WERI-Rb-1 (cell line): ENCODE measurements at regions not wholly inside any gene's neighbourhood (a gene's known extent, or its start where the extent isn't known, plus 50 kb on each side); places are given as distances from the start of the nearest gene placed in this dataset.

Experiments
- DNase-seq: peaks from one replicate; pipeline ENCODE4 v3.0.0-alpha.2; 2020
- H3K27ac ChIP-seq: fragments of 250-450 bp; sonication (Bioruptor Pico); 2 replicates; pipeline ENCODE4 v1.5.1; 2020; ENCODE audit warnings: mild to moderate bottlenecking, moderate library complexity
- H3K27me3 ChIP-seq: fragments of 250-450 bp; sonication (Bioruptor Pico); 2 replicates; pipeline ENCODE4 v1.5.1; 2021; ENCODE audit warnings: mild to moderate bottlenecking, low read depth, moderate library complexity; ENCODE audit not compliant: insufficient read depth, severe bottlenecking
- H3K36me3 ChIP-seq: fragments of 250-450 bp; sonication (Bioruptor Pico); 2 replicates; pipeline ENCODE4 v1.5.1; 2020; ENCODE audit warnings: mild to moderate bottlenecking, moderate library complexity
- H3K4me3 ChIP-seq: 2 replicates; pipeline ENCODE4 v1.5.1; 2011; ENCODE audit warnings: low read depth, mild to moderate bottlenecking, control low read depth, low read length
- H3K9me3 ChIP-seq: fragments of 250-450 bp; sonication (Bioruptor Pico); 2 replicates; pipeline ENCODE4 v1.5.1; 2021; ENCODE audit warnings: mild to moderate bottlenecking, moderate library complexity; ENCODE audit not compliant: severe bottlenecking
- CTCF ChIP-seq: IDR thresholded peaks from 2 replicates; pipeline ENCODE4 v1.5.1; 2011; ENCODE audit warnings: low read depth, mild to moderate bottlenecking, control low read depth, inconsistent platforms, low read length

- DNase-seq: no peak
- TF ChIP-seq CTCF: no peak
- Histone ChIP-seq H3K27ac (no peak overlapping the region), H3K36me3 (no peaks in the 10 kb centered on the region), H3K4me3 (no peak overlapping the region), H3K9me3 (no peaks in the 10 kb centered on the region), H3K27me3 (no peaks in the 10 kb centered on the region)
Observed at GRCh38 chr13:72104656-72105180, 237.7 kb upstream of the DACH1 start.

GRCh38 chr13:72101768-72102400 lies 234.9 kb upstream of the DACH1 start:
- no peak overlapping the region for H3K27ac ChIP-seq
- H3K27me3 ChIP-seq: no peaks in the 10 kb centered on the region
- TF ChIP-seq CTCF: no peak
- no peaks in the 10 kb centered on the region for H3K9me3 ChIP-seq
- no peak for DNase-seq
- H3K4me3 ChIP-seq: no peak overlapping the region
- no peaks in the 10 kb centered on the region for H3K36me3 ChIP-seq

GRCh38 chr13:72100339-72100738 lies 233.3 kb upstream of the DACH1 start:
- no peak for TF ChIP-seq CTCF
- Histone ChIP-seq H3K4me3 (no peak overlapping the region), H3K9me3 (no peaks in the 10 kb centered on the region), H3K27me3 (no peaks in the 10 kb centered on the region), H3K36me3 (no peaks in the 10 kb centered on the region), H3K27ac (no peak overlapping the region)
- no peak for DNase-seq

- no peak for DNase-seq
- no peaks in the 10 kb centered on the region for H3K9me3 ChIP-seq
- H3K36me3 ChIP-seq: no peaks in the 10 kb centered on the region
- H3K27me3 ChIP-seq: no peaks in the 10 kb centered on the region
- TF ChIP-seq CTCF: no peak
- H3K27ac ChIP-seq: no peak overlapping the region
- no peak overlapping the region for H3K4me3 ChIP-seq
Observed at GRCh38 chr13:72097568-72097967, 230.6 kb upstream of the DACH1 start.

- Histone ChIP-seq H3K4me3 (no peak overlapping the region), H3K27me3 (no peaks in the 10 kb centered on the region), H3K36me3 (no peaks in the 10 kb centered on the region), H3K9me3 (no peaks in the 10 kb centered on the region), H3K27ac (no peak overlapping the region)
- DNase-seq: no peak
- no peak for TF ChIP-seq CTCF
Observed at GRCh38 chr13:72093262-72093661, 226.3 kb upstream of the DACH1 start.

- no peak overlapping the region for H3K27ac ChIP-seq
- no peak overlapping the region for H3K4me3 ChIP-seq
- no peak for DNase-seq
- no peaks in the 10 kb centered on the region for H3K9me3 ChIP-seq
- H3K27me3 ChIP-seq: no peaks in the 10 kb centered on the region
- TF ChIP-seq CTCF: no peak
- no peaks in the 10 kb centered on the region for H3K36me3 ChIP-seq
Observed at GRCh38 chr13:72074663-72075062, 207.7 kb upstream of the DACH1 start.
